Stimulated activated CD4-positive, alpha-beta T cell treated with anti-CD3 and anti-CD28 coated beads, Interleukin-2, amount 100 ng/mL, for 4 hours (primary cell): ENCODE measurements at regions not wholly inside any gene's neighbourhood (a gene's known extent, or its start where the extent isn't known, plus 50 kb on each side); places are given as distances from the start of the nearest gene placed in this dataset.

ENCODE experiments used
- DNase-seq: peaks from one replicate; pipeline ENCODE4 v3.0.0-alpha.2; 2020; ENCODE audit warnings: low read depth

DNA sequence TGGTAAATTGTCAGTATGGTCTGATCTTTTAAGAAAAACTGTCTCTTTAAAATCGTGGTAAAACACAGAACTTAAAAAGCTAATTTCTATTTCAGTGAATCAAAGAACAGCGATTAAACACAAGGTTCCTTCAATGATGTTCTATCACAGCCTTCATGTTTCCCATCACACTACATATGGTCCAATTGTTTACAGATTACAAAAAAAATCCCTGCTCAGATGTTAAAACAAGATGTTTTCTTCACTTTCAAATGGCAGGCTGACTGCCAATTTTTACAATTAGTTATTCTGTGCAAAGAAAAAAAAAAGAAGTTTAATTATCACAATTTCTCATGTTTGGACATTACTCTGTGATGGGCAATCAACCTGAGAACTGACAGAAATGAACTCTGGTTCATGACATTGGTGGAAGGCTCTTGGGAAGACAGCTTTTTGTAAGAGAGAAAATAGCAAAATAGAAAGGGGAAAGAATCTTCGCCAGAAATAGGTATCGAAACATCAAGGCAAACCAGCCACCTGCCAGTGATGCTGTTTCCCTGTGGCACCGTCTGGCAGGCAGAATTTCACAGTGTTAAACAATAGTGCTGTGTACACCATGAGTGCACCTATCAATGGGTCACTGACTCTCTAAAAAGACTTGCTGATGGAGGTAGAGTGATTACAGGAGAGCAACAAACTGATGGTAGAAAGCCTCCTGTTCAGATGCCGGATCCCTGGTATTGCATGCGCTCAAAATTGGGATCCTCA, 1020.0 kb upstream of the ARRDC3 start:
- no peak for DNase-seq

DNA sequence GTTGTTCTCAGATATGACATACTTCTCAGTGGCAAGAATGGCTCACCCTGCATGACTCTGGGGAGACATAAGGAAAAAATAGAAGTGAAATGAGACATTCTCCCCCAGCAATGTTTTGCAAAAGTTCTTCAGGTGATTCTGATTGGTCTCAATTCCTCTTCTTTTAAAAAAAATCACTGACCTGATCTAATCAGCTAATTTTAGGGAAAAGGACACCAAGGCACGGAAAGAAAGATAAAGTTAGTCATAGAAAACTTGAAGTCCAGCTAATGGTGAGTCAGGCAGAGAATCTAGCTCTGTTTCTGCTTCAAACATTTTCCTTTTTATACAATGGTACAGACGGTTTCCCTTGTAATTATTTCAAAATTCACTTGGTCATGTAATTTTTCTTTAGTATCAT, 1018.9 kb upstream of the ARRDC3 start:
- DNase-seq: no peak

DNA sequence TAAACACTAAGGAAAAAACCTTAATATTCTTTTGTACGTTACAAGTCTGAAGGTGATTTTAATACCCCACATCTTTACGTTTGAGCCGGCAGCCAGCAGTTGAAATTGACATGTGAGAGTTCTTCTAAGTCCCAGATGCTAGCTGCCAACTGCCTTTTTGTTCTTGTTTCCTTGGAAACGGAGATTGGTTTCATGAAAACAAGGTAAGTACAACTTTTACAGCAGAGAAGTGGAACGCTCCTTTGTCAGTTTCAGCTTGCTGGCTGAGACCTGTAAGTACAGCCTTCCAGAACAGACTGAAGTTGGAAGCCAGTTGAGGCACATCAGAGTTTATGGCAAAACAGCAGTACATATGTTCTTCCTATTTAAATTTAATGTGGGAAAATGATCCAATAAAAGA, 1018.4 kb upstream of the ARRDC3 start:
- no peak for DNase-seq

DNA sequence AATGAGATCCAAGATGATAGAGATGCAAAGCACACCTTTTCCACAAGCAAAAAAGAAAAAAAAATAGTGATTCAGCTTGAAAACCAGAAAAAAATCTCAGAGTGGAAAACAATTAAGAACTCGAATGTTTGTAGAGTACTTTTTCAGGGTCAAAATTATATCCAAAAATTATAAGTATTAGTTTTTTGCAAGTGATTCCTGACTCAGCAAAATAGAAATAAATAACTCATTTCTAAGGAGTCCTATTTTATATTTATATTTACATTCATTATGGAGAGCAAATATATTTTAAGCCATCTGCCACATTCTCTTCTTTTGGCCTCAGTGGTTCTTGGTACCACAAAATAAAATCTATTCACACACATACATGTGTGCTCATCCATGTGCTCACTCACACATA, 1011.8 kb upstream of the ARRDC3 start:
- DNase-seq: no peak

DNA sequence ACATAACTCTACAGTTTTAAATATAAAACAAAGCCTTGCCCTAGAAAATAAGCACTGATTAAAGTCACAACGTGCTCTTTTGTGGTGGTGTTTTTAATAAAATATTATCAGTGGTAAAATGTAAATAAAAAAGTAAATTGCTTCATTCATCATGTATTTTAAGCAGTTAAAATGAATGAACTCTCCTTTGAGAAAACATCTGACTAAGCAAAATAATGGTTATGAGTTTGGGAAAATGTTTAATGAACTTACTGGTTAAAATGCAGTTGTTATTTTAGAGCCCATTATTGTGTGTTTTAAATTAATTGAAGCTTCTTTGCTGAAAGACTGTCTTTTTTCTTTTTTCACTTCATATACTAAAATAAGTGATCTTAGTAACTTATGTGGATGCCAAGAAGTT, 1007.5 kb upstream of the ARRDC3 start:
- no peak for DNase-seq

GRCh38 chr5:92380069-92380770, 997.1 kb upstream of the ARRDC3 start:
- DNase-seq: no peak

DNA sequence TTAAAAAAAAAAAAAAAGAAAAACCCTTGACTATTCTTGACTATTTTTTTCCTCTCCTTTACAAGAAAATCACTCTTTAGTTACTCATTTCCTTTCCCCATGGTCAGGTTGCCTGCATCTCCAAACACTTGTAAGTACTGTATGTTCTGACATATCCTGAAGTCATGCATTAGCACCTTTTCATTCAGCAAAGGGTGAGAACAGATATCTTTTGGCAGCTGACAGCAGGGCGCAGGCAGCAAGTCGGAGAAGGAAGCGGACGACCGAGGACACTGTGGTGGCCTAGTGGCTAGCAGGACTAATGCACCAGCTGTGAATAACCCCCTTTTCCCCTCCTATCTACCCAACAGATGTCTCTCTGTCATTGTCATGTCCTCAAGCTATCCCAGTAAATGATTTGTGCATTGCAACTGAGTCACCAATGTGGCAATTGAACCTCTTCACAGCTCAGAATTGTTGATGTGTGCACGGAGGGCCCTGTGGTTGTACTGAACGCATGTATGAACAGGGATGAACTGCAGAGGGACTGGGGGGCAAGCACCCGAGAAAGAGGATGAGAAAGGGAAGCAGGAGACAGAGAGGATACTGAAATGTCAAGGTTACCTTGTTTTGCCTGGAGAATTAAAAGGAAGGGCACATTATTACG, 996.0 kb upstream of the ARRDC3 start:
- DNase-seq: no peak

GRCh38 chr5:92374859-92375258, 991.7 kb upstream of the ARRDC3 start:
- DNase-seq: no peak

GRCh38 chr5:92372766-92373165, 989.6 kb upstream of the ARRDC3 start:
- DNase-seq: no peak

DNA sequence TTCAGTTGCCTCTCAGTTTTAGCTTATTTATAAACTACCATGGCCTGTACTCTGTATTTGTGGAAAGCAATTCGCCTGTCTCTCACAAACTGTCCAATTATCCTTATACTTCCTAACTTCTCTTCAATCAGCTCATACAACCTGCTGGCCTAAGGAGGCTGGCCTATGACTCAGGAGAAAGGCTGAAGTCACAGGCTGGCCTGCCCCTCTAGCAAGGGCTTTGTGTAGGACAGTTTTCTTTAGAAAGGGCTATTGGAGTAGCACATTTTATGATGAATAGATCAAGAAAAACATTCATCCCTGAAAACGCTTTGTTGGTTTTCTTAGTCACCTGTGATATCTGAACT, 988.7 kb upstream of the ARRDC3 start:
- no peak for DNase-seq

DNA sequence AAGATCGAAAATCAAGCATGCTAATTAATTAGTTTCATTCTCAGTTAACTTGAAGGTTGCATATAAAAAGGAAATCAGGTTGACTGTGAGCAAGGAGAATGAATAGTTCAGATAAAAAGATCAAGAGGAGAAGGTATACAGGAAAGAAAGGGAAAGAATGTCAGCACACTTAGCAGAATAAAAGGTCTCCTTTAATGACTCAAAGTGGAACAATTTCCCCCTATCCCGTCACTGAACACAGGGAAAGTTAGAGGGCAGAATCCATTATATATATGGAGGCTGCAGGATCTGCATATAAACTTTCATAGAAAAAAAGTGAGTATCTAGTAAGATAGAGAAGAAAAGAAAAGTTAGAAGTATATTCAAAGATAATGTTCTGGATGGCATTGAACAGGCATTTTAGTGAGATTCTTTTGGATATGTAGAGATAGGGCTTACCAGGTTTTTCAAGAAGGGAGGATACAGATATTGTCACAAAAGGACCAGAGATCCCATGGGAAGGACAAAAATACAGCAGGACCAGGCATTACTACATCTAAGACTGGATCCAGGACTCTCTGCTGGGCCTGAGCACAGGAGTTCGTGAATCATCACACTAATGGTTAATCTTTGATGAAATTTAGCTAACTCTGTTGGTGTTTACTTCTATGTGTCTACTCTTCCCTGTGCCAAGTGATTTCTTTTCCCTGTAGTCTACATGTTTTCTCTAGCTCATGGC, 988.2 kb upstream of the ARRDC3 start:
- no peak for DNase-seq

GRCh38 chr5:92370032-92370431, 986.9 kb upstream of the ARRDC3 start:
- no peak for DNase-seq

DNA sequence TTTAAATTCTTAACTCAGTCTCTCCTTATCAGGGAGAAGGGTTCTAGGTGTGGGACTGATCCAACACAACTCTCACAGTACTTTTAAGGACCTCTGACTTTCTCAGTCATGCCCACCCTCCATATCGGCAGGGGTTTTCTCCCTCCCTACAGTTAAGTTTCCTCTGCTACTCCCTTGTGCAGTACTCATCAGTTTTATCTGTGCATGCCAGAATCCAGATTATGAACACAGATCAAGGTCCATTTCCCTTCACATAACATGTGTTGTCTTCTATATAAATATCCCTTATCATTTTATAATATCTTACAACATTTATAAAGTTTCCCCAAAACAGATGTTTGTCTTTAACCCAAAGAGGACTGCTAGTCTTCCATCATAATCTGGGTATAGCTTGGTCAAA, 986.5 kb upstream of the ARRDC3 start:
- no peak for DNase-seq

DNA sequence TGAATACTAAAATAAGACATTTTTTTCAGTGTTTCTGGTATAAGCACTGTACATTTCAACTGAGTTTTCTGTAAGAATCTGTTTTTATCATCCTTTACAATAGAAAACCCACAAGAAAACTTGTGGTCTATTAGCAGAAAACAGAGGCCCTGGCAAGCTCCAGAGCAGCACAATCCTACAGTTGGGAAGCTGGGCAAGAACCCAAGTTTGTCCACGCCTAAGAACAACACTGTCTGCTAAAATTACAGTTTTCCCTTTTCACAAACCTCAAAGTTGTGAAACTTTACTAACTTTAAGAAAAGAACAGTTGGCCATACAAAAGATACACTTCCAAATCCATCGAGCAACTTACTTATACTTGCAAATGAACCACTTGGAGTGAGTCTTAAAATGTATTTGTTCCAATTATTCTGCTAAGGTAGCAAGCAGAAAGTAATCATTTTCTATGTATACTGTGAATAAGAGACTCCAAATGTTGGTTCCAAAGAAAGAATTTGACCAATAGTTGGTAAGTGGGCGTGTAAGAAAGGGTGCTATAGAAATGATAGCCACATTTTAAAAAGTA, 982.0 kb upstream of the ARRDC3 start:
- no peak for DNase-seq

GRCh38 chr5:92353107-92354030, 970.3 kb upstream of the ARRDC3 start:
- DNase-seq: no peak

GRCh38 chr5:92337772-92338234, 954.7 kb upstream of the ARRDC3 start:
- no peak for DNase-seq

DNA sequence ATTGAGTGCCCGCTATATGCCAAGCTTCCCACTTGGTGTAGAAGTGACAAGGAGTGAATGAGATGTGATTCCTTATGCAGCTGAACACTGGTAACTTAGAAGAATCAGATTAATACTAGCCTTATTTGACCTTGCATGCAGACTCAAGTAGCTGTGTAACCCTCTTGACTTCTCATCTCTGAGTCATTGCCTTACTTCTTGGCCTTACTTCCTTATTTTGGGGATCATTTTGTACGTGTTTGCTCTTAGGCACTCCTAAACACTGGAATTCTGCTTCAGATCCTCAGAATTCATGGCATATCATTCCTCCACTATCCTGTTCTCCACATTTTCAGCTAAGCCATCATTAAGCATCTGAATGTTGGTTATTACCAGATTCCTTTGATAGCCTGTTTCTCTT, 948.9 kb upstream of the ARRDC3 start:
- DNase-seq: no peak

DNA sequence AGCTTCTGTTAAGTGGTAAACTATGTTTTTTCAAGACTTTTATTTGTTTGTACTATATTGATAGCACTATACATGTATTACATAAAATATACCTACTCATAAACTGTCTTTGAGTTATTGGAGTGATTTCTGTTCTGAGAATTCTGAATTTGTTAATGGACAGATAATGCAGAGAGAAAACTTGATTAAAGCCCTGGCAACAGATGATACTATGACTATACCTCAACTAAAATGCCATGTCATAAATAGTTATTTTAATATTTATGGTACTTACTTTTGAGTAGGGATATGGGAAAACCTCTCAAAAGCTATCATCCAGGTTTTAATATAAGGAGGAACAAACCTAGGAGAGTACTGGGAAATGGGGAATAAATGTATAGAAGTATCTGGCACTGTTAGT, 947.2 kb upstream of the ARRDC3 start:
- no peak for DNase-seq

DNA sequence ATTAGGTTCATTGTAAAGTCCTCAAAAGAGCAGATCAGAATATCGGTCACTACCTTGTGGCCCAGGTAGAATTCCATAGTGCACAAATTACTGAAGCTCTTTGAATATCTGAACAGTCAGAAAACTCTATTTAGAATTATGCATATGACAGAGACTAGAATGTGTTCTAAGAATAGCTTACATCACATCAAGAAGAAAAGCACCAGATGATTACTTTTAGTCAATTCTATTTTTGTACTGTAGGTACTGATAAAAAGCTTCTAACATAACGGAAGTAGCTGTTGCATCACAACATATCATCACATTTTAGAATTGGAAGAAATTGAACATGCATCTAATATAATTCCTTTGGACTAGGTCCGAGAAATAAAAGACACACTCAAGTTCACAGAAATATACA, 946.6 kb upstream of the ARRDC3 start:
- no peak for DNase-seq

- no peak for DNase-seq
These were observed 945.6 kb upstream of the ARRDC3 start for GRCh38 chr5:92328584-92329259.

GRCh38 chr5:92320446-92320845, 937.3 kb upstream of the ARRDC3 start:
- no peak for DNase-seq
